Activated B cell treated with CpG ODN at 0.5 μM for 24 hours (primary cell): ENCODE measurements at regions not wholly inside any gene's neighbourhood (a gene's known extent, or its start where the extent isn't known, plus 50 kb on each side); places are given as distances from the start of the nearest gene placed in this dataset.

Experiments used
- ATAC-seq: fragments of 200-7000 bp; cut with Tn5 transposase; one replicate; pipeline ENCODE4 v1.10.0; 2021; ENCODE audit warnings: low read depth, mild to moderate bottlenecking, moderate library complexity
- CTCF ChIA-PET: fragments of 350-600 bp; sonication (Branson Sonifier 250); formaldehyde crosslinking; loops from one replicate; lab custom pipeline; 2021; ENCODE audit warnings: antibody characterized with exemption; lab: Charles Lee
- POLR2A ChIA-PET: fragments of 350-600 bp; sonication (Branson Sonifier 250); formaldehyde crosslinking; loops from one replicate; lab custom pipeline; 2021; ENCODE audit warnings: antibody characterized with exemption; lab: Charles Lee
- DNase-seq: peaks from one replicate; pipeline ENCODE4 v3.0.0; 2022
- H3K27ac Mint-ChIP-seq: one replicate; pipeline ENCODE4 v1.8.0; 2020; ENCODE audit warnings: mixed read lengths
- H3K27me3 Mint-ChIP-seq: one replicate; pipeline ENCODE4 v1.8.0; 2021; ENCODE audit warnings: mixed read lengths
- H3K36me3 Mint-ChIP-seq: one replicate; pipeline ENCODE4 v1.8.0; 2021; ENCODE audit warnings: low read depth, mixed read lengths
- H3K4me1 Mint-ChIP-seq: one replicate; pipeline ENCODE4 v1.8.0; 2021; ENCODE audit warnings: mixed read lengths
- H3K4me3 Mint-ChIP-seq: one replicate; pipeline ENCODE4 v1.8.0; 2020; ENCODE audit warnings: mild to moderate bottlenecking, mixed read lengths
- H3K9me3 Mint-ChIP-seq: one replicate; pipeline ENCODE4 v1.8.0; 2020; ENCODE audit warnings: mixed read lengths
- CTCF ChIP-seq: fragments of 200-600 bp; IDR thresholded peaks from one replicate; pipeline ENCODE4 v1.8.0; 2022; ENCODE audit warnings: antibody characterized with exemption, mild to moderate bottlenecking
- intact Hi-C: fragments of 100-400 bp; cut with micrococcal nuclease; formaldehyde crosslinking; loops from one replicate; pipeline ENCODE4 v1.15.1; 2024

GRCh38 chr7:10237306-10237705 lies 736.4 kb upstream of the PHF14 start:
- H3K27ac Mint-ChIP-seq: no peak overlapping the region
- ChIA-PET CTCF (no interaction called here), POLR2A (no interaction called here)
- no peaks in the 10 kb centered on the region for H3K4me1 Mint-ChIP-seq
- no peak overlapping the region for H3K4me3 Mint-ChIP-seq
- H3K27me3 Mint-ChIP-seq: no peaks in the 10 kb centered on the region
- peaks cover 3% of the 10 kb centered on the region for H3K9me3 Mint-ChIP-seq
- DNase-seq (no peak), ATAC-seq (no peak)
- TF ChIP-seq CTCF: no peak
- H3K36me3 Mint-ChIP-seq: no peaks in the 10 kb centered on the region
- intact Hi-C loops: no loop called here

GRCh38 chr7:10238641-10239040 lies 735.0 kb upstream of the PHF14 start:
- ChIA-PET CTCF (no interaction called here), POLR2A (no interaction called here)
- TF ChIP-seq CTCF: no peak
- no peaks in the 10 kb centered on the region for H3K36me3 Mint-ChIP-seq
- H3K27me3 Mint-ChIP-seq: no peaks in the 10 kb centered on the region
- intact Hi-C loops: no loop called here
- H3K27ac Mint-ChIP-seq: no peak overlapping the region
- H3K9me3 Mint-ChIP-seq: peaks cover 5% of the 10 kb centered on the region
- H3K4me3 Mint-ChIP-seq: no peak overlapping the region
- ATAC-seq: no peak
- H3K4me1 Mint-ChIP-seq: no peaks in the 10 kb centered on the region
- no peak for DNase-seq

GRCh38 chr7:10239695-10240345 lies 733.9 kb upstream of the PHF14 start:
- Mint-ChIP-seq H3K4me1 (no peaks in the 10 kb centered on the region), H3K27ac (no peak overlapping the region), H3K36me3 (no peaks in the 10 kb centered on the region), H3K27me3 (no peaks in the 10 kb centered on the region), H3K9me3 (peaks cover 5% of the 10 kb centered on the region), H3K4me3 (no peak overlapping the region)
- intact Hi-C loops: no loop called here
- CTCF ChIA-PET: no interaction called here
- POLR2A ChIA-PET: no interaction called here
- DNase-seq: no peak
- ATAC-seq: no peak
- no peak for TF ChIP-seq CTCF

GRCh38 chr7:10245406-10245805 lies 728.3 kb upstream of the PHF14 start:
- Mint-ChIP-seq H3K4me3 (no peak overlapping the region), H3K36me3 (no peaks in the 10 kb centered on the region), H3K27ac (no peak overlapping the region), H3K4me1 (no peaks in the 10 kb centered on the region), H3K9me3 (peaks cover 7% of the 10 kb centered on the region), H3K27me3 (no peaks in the 10 kb centered on the region)
- ATAC-seq: no peak
- no peak for DNase-seq
- no peak for TF ChIP-seq CTCF
- CTCF ChIA-PET: no interaction called here
- POLR2A ChIA-PET: no interaction called here
- intact Hi-C loops: no loop called here

GRCh38 chr7:10257438-10257837 lies 716.2 kb upstream of the PHF14 start:
- H3K9me3 Mint-ChIP-seq: no peaks in the 10 kb centered on the region
- no peaks in the 10 kb centered on the region for H3K4me1 Mint-ChIP-seq
- ChIA-PET CTCF (no interaction called here), POLR2A (no interaction called here)
- H3K27me3 Mint-ChIP-seq: no peaks in the 10 kb centered on the region
- H3K4me3 Mint-ChIP-seq: no peak overlapping the region
- DNase-seq (no peak), ATAC-seq (no peak)
- intact Hi-C loops: no loop called here
- no peaks in the 10 kb centered on the region for H3K36me3 Mint-ChIP-seq
- TF ChIP-seq CTCF: no peak
- no peak overlapping the region for H3K27ac Mint-ChIP-seq
